DND-41 (cell line): ENCODE measurements at regions not wholly inside any gene's neighbourhood (a gene's known extent, or its start where the extent isn't known, plus 50 kb on each side); places are given as distances from the start of the nearest gene placed in this dataset.

ENCODE experiments used
- CTCF ChIP-seq: IDR thresholded peaks from 2 replicates; pipeline ENCODE4 v1.5.1; 2012; ENCODE audit warnings: borderline replicate concordance, low read length, moderate library complexity, mild to moderate bottlenecking; ENCODE audit not compliant: poor library complexity, severe bottlenecking; ENCODE audit errors: extremely low read depth
- EZH2 ChIP-seq: IDR thresholded peaks from 3 replicates; pipeline ENCODE4 v1.6.1; 2012; ENCODE audit warnings: borderline replicate concordance, low read depth, mild to moderate bottlenecking, moderate library complexity, low read length, inconsistent platforms; ENCODE audit not compliant: severe bottlenecking

- TF ChIP-seq CTCF (no peak), EZH2 (no peak)
Measured at GRCh38 chr2:175575346-175576258, 394.1 kb upstream of the ATP5MC3 start.
